HepG2 (cell line): ENCODE measurements at regions not wholly inside any gene's neighbourhood (a gene's known extent, or its start where the extent isn't known, plus 50 kb on each side); places are given as distances from the start of the nearest gene placed in this dataset.
"Not testable (repeated sequence)": the region's sequence is repeated elsewhere in the genome, so short reads cannot be mapped to it uniquely, and the experiment has no call there.

Experiments
- ATAC-seq: fragments of 200-7000 bp; cut with Tn5 transposase; 3 replicates; pipeline ENCODE4 v1.9.1; 2020; ENCODE audit warnings: mild to moderate bottlenecking, moderate library complexity
- BruUV-seq: library from RNA; stranded (reverse); fragments of 400-500 nt; replicated peaks from 2 replicates; lab custom pipeline; 2021; lab: Mats Ljungman, UMichigan
- CTCF ChIA-PET: fragments of 300-600 bp; formaldehyde crosslinking; extraction: SDS; loops from one replicate; lab custom pipeline; 2021; ENCODE audit warnings: low total read pairs, inconsistent platforms, low intra/inter-chr PET ratio; lab: Yijun Ruan, JAX
- POLR2A ChIA-PET: fragments of 350-600 bp; sonication (Branson Sonifier 250); formaldehyde crosslinking; loops from one replicate; lab custom pipeline; 2020; ENCODE audit warnings: antibody characterized with exemption, inconsistent platforms; lab: Yijun Ruan, JAX
- DNase-seq: peaks from one replicate; pipeline ENCODE4 v3.0.0-alpha.2; 2015; ENCODE audit warnings: low spot score
- FAIRE-seq: peaks from 3 replicates; lab custom pipeline; 2011; peaks lifted over from hg19 to GRCh38; lab: Jason Lieb, UNC
- H2AFZ ChIP-seq: one replicate; pipeline ENCODE4 v1.6.1; 2011; ENCODE audit warnings: low read length, inconsistent platforms
- H3K27ac ChIP-seq: fragments of 300-600 bp; 3 replicates; pipeline ENCODE4 v1.8.0; 2011; ENCODE audit warnings: mixed run types, mild to moderate bottlenecking, mixed read lengths, low read length, inconsistent platforms; ENCODE audit not compliant: insufficient read depth; ENCODE audit errors: extremely low read length
- H3K27me3 ChIP-seq, 2 experiments: fragments of 200-600 bp in 1 of 2; 2 replicates in 1 of 2; 3 replicates in 1 of 2; pipeline versions ENCODE4 v1.6.0 to v1.8.0; 2011; ENCODE audit warnings: low read length in 2 of 2, mild to moderate bottlenecking in 2 of 2, moderate library complexity in 2 of 2, inconsistent platforms in 1 of 2; ENCODE audit not compliant: insufficient read depth in 2 of 2, control insufficient read depth in 1 of 2
- H3K36me3 ChIP-seq, 2 experiments: fragments of 200-600 bp in 1 of 2; replicated peaks in 1 of 2; 2 replicates in 1 of 2; 3 replicates in 1 of 2; pipeline versions ENCODE4 v1.5.1 to v1.8.0; 2011; ENCODE audit warnings: low read length in 2 of 2, inconsistent platforms in 1 of 2; ENCODE audit not compliant: insufficient read depth in 2 of 2, control insufficient read depth in 1 of 2
- H3K4me1 ChIP-seq: 2 replicates; pipeline ENCODE4 v1.5.1; 2012; ENCODE audit warnings: low read length, inconsistent platforms; ENCODE audit not compliant: insufficient read depth
- H3K4me2 ChIP-seq: 2 replicates; pipeline ENCODE4 v1.6.0; 2011; ENCODE audit warnings: low read depth, low read length, inconsistent platforms
- H3K4me3 ChIP-seq, 3 experiments: fragments of 200-600 bp in 1 of 3; sonication (generic), shearing (Covaris generic) in 1 of 3; replicated peaks in 1 of 3; 2 replicates each; pipeline ENCODE4 v1.5.1; 2011 to 2016; ENCODE audit warnings: low read length in 3 of 3, inconsistent platforms in 2 of 3, low read depth in 2 of 3, mild to moderate bottlenecking in 2 of 3, control low read depth in 1 of 3, mixed read lengths in 1 of 3; ENCODE audit not compliant: insufficient read depth in 1 of 3
- H3K79me2 ChIP-seq: one replicate; pipeline ENCODE4 v1.6.1; 2011; ENCODE audit warnings: low read length, inconsistent platforms; ENCODE audit not compliant: insufficient read depth
- H3K9ac ChIP-seq: 2 replicates; pipeline ENCODE4 v1.6.0; 2011; ENCODE audit warnings: mild to moderate bottlenecking, low read depth, low read length, inconsistent platforms; ENCODE audit not compliant: insufficient read depth
- H3K9me3 ChIP-seq: 2 replicates; pipeline ENCODE4 v1.5.1; 2012; ENCODE audit warnings: mild to moderate bottlenecking, low read length
- H4K20me1 ChIP-seq: 2 replicates; pipeline ENCODE4 v1.6.0; 2011; ENCODE audit warnings: inconsistent platforms, mild to moderate bottlenecking, low read length, moderate library complexity; ENCODE audit not compliant: insufficient read depth
- NR1H2 ChIP-seq: sonication (generic); formaldehyde crosslinking; IDR thresholded peaks from 2 replicates; pipeline ENCODE4 v1.8.1; 2022; ENCODE audit warnings: low read depth, missing genetic modification reagents, borderline replicate concordance
- WGBS: methylation state at CpG from one replicate; pipeline ENCODE4 v1.1.6; 2017; ENCODE audit warnings: low lambda C conversion rate; 5-methylcytosine and 5-hydroxymethylcytosine counted together
- in situ Hi-C: cut with HindIII; loops from 2 replicates; pipeline ENCODE4 v1.10.0; 2017; ENCODE audit warnings: low pct_unique_long_range_greater_than_20kb; ENCODE audit not compliant: extremely low pct_ligation_motif_present
- intact Hi-C: fragments of 100-400 bp; cut with micrococcal nuclease; formaldehyde crosslinking; loops from one replicate; pipeline ENCODE4 v1.10.0; 2022; ENCODE audit not compliant: unreplicated experiment
- TF ChIP-seq, protein P1 (sequence below): sonication (generic); formaldehyde crosslinking; IDR thresholded peaks from 2 replicates; pipeline ENCODE4 v1.4.0; 2020; ENCODE audit warnings: missing genetic modification reagents, low read depth, mild to moderate bottlenecking, borderline replicate concordance
- TF ChIP-seq, protein P2 (sequence below): sonication (generic); formaldehyde crosslinking; IDR thresholded peaks from 2 replicates; pipeline ENCODE4 v1.4.0; 2020; ENCODE audit warnings: missing genetic modification reagents

DNA sequence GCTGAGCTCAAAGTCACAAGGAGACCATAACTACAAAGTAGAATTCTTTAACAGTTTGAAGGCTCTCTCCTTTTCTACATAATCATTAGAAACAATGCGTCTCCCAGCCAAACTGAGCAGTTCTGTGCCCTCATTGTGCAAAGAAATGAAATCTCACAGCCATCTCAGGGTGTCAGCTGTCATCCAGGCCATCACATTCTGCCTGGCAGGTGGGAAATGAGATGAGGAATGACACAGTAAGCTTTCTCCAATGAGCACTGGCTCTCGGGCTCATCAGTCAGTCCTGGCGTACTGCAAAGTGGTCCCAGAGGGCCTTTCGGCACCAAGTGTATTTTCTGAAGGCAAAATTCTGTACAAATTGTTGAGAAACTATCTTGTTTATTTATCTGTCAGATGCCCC lies 306.5 kb downstream of the KCTD12 start (continued):
- TF ChIP-seq, protein P1, sequence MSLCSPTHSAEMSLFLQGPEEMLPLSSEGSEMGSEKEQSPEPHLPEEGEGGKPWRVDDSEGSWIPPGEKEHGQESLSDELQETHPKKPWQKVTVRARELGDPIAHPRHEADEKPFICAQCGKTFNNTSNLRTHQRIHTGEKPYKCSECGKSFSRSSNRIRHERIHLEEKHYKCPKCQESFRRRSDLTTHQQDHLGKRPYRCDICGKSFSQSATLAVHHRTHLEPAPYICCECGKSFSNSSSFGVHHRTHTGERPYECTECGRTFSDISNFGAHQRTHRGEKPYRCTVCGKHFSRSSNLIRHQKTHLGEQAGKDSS (CRISPR knock-in tag): no peak
- TF ChIP-seq NR1H2 (CRISPR knock-in tag): no peak
- TF ChIP-seq, protein P2, sequence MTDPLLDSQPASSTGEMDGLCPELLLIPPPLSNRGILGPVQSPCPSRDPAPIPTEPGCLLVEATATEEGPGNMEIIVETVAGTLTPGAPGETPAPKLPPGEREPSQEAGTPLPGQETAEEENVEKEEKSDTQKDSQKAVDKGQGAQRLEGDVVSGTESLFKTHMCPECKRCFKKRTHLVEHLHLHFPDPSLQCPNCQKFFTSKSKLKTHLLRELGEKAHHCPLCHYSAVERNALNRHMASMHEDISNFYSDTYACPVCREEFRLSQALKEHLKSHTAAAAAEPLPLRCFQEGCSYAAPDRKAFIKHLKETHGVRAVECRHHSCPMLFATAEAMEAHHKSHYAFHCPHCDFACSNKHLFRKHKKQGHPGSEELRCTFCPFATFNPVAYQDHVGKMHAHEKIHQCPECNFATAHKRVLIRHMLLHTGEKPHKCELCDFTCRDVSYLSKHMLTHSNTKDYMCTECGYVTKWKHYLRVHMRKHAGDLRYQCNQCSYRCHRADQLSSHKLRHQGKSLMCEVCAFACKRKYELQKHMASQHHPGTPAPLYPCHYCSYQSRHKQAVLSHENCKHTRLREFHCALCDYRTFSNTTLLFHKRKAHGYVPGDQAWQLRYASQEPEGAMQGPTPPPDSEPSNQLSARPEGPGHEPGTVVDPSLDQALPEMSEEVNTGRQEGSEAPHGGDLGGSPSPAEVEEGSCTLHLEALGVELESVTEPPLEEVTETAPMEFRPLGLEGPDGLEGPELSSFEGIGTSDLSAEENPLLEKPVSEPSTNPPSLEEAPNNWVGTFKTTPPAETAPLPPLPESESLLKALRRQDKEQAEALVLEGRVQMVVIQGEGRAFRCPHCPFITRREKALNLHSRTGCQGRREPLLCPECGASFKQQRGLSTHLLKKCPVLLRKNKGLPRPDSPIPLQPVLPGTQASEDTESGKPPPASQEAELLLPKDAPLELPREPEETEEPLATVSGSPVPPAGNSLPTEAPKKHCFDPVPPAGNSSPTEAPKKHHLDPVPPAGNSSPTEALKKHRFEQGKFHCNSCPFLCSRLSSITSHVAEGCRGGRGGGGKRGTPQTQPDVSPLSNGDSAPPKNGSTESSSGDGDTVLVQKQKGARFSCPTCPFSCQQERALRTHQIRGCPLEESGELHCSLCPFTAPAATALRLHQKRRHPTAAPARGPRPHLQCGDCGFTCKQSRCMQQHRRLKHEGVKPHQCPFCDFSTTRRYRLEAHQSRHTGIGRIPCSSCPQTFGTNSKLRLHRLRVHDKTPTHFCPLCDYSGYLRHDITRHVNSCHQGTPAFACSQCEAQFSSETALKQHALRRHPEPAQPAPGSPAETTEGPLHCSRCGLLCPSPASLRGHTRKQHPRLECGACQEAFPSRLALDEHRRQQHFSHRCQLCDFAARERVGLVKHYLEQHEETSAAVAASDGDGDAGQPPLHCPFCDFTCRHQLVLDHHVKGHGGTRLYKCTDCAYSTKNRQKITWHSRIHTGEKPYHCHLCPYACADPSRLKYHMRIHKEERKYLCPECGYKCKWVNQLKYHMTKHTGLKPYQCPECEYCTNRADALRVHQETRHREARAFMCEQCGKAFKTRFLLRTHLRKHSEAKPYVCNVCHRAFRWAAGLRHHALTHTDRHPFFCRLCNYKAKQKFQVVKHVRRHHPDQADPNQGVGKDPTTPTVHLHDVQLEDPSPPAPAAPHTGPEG (CRISPR knock-in tag): no peak

DNA sequence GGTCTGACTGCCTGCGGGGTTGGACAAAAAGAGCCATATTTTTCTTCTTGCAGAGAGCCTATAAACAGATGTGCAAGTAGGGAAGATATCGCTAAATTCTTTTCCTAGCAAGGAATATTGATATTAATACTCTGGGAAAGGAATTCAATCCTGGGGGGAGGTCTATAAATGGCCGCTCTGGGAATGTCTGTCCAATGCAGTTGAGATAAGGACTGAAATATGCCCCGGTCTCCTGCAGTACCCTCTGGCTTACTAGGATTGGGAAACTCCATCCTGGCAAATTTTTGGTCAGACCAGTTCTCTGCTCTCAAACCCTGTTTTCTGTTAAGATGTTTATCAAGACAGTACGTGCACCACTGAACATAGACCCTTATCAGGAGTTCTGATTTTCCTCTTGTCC lies 310.6 kb downstream of the KCTD12 start:
- H4K20me1 ChIP-seq, ATAC-seq, H3K27me3 ChIP-seq, H3K27ac ChIP-seq, POLR2A ChIA-PET, H3K4me2 ChIP-seq, H3K9me3 ChIP-seq, FAIRE-seq, H3K36me3 ChIP-seq, H2AFZ ChIP-seq, CTCF ChIA-PET, H3K4me3 ChIP-seq, H3K79me2 ChIP-seq, intact Hi-C loops, DNase-seq, H3K9ac ChIP-seq, in situ Hi-C loops, H3K4me1 ChIP-seq, BruUV-seq: not testable (repeated sequence)
- WGBS: 17% methylated on average over 4 of the region's 5 CpGs
